Left ventricle myocardium inferior (tissue), 1 donor: ENCODE measurements at regions not wholly inside any gene's neighbourhood (a gene's known extent, or its start where the extent isn't known, plus 50 kb on each side); places are given as distances from the start of the nearest gene placed in this dataset.

Experiments used
- DNase-seq: peaks from one replicate; pipeline ENCODE4 v3.0.0-alpha.2; 2020
- H3K27ac ChIP-seq: fragments of 200-600 bp; replicated peaks from 2 replicates; pipeline ENCODE4 v1.8.0; 2021
- H3K27me3 ChIP-seq: fragments of 200-600 bp; 2 replicates; pipeline ENCODE4 v1.8.0; 2021; ENCODE audit warnings: low read depth
- H3K36me3 ChIP-seq: fragments of 200-600 bp; 2 replicates; pipeline ENCODE4 v1.8.0; 2021
- H3K4me1 ChIP-seq: fragments of 200-600 bp; 2 replicates; pipeline ENCODE4 v1.8.0; 2021
- H3K4me3 ChIP-seq: fragments of 200-600 bp; 2 replicates; pipeline ENCODE4 v1.8.0; 2021; ENCODE audit warnings: mild to moderate bottlenecking, moderate library complexity
- H3K9me3 ChIP-seq: fragments of 200-600 bp; replicated peaks from 2 replicates; pipeline ENCODE4 v1.8.0; 2021
- CTCF ChIP-seq: fragments of 200-600 bp; IDR thresholded peaks from 2 replicates; pipeline ENCODE4 v1.8.0; 2021; ENCODE audit warnings: antibody characterized with exemption, mild to moderate bottlenecking, borderline replicate concordance
- intact Hi-C: fragments of 100-400 bp; cut with micrococcal nuclease; formaldehyde crosslinking; loops from one replicate; pipeline ENCODE4 v1.11.0; 2022
- donor health status: DM: no; HTN: yes; CAD: no; lungs with severe emphysema.

DNA sequence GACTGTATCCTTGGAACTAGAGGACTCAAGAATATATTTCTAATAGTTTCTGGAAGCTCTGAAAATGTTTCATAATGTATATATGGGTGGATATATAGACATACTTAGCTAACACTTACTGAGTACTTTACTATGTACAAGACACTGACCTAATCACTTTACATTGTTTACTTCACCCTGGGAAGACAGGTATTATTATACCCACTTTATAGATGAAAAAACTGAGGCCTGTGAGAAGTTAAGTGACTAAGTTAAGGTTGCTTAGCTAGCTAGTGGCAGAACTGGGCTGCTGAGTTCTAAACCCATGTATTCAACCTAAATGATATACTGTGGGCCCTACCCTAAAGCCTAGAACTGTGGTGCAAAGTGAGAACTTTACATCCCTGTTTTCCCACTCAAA lies 79.1 kb upstream of the SSTR1 start:
- no peak overlapping the region for H3K27ac ChIP-seq
- no peak for DNase-seq
- peaks cover 9% of the 10 kb centered on the region for H3K9me3 ChIP-seq
- no peak overlapping the region for H3K4me3 ChIP-seq
- no peaks in the 10 kb centered on the region for H3K4me1 ChIP-seq
- TF ChIP-seq CTCF = no peak
- no peaks in the 10 kb centered on the region for H3K36me3 ChIP-seq
- no peaks in the 10 kb centered on the region for H3K27me3 ChIP-seq
- intact Hi-C loops = no loop called here

DNA sequence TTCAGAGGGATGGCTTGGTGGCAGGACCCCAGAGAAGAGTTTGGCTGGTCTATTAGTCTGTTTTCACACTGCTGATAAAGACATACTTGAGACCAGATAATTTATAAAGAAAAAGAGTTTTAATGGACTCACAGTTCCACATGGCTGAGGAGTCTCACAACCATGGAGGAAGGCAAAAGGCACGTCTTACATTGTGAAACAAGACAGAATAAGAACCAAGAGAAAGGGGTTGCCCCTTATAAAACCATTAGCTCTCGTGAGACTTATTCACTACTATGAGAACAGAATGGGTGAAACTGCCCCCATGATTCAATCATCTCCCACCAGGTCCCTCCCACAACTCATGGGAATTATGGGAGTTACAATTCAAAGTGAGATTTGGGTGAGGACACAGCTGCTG lies 78.5 kb upstream of the SSTR1 start:
- Histone ChIP-seq H3K27me3 (no peaks in the 10 kb centered on the region), H3K4me3 (no peak overlapping the region), H3K27ac (no peak overlapping the region), H3K36me3 (no peaks in the 10 kb centered on the region), H3K9me3 (peaks cover 9% of the 10 kb centered on the region), H3K4me1 (no peaks in the 10 kb centered on the region)
- DNase-seq = no peak
- intact Hi-C loops = no loop called here
- no peak for TF ChIP-seq CTCF

DNA sequence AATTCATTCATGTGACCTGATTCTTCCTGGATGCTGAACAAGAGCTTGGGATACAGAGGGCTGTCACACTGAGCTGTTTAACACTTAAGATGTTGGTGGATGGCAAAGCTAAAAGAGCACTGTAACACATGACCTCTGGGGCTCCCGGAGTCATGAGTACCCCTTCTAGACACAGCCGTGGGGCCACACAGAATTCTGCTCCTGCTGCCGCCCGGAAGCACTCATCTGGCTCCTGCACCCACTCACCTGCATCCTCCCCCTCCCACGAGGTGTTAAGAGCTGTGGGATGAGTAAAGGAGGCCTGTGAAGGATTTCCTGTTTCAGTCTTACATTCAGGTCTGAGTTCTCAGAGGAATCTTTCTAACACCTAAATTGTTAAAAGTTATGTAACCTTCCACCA lies 78.0 kb upstream of the SSTR1 start:
- Histone ChIP-seq H3K27ac (no peak overlapping the region), H3K27me3 (no peaks in the 10 kb centered on the region), H3K9me3 (peaks cover 9% of the 10 kb centered on the region), H3K36me3 (no peaks in the 10 kb centered on the region), H3K4me1 (no peaks in the 10 kb centered on the region), H3K4me3 (no peak overlapping the region)
- no peak for DNase-seq
- no peak for TF ChIP-seq CTCF
- intact Hi-C loops = no loop called here

- TF ChIP-seq CTCF = no peak
- Histone ChIP-seq H3K4me3 (no peak overlapping the region), H3K36me3 (no peaks in the 10 kb centered on the region), H3K27ac (no peak overlapping the region), H3K9me3 (peaks cover 9% of the 10 kb centered on the region), H3K27me3 (no peaks in the 10 kb centered on the region), H3K4me1 (no peaks in the 10 kb centered on the region)
- intact Hi-C loops = no loop called here
- no peak for DNase-seq
Observed at GRCh38 chr14:38134416-38135030, 73.2 kb upstream of the SSTR1 start.

- no peak for DNase-seq
- Histone ChIP-seq H3K27ac (no peak overlapping the region), H3K9me3 (peaks cover 9% of the 10 kb centered on the region), H3K27me3 (no peaks in the 10 kb centered on the region), H3K36me3 (no peaks in the 10 kb centered on the region), H3K4me3 (no peak overlapping the region), H3K4me1 (no peaks in the 10 kb centered on the region)
- no peak for TF ChIP-seq CTCF
- intact Hi-C loops = no loop called here
Observed at GRCh38 chr14:38135106-38135867, 72.4 kb upstream of the SSTR1 start.
